GM21717 (cell line): ENCODE measurements at regions not wholly inside any gene's neighbourhood (a gene's known extent, or its start where the extent isn't known, plus 50 kb on each side); places are given as distances from the start of the nearest gene placed in this dataset.
"Not testable (repeated sequence)": the region's sequence is repeated elsewhere in the genome, so short reads cannot be mapped to it uniquely, and the experiment has no call there.

Experiments
- ATAC-seq: cut with Tn5 transposase; IDR thresholded peaks from one replicate; pipeline ENCODE4 v1.9.1; 2021; ENCODE audit warnings: mild to moderate bottlenecking, moderate library complexity; ENCODE audit not compliant: unreplicated experiment

- ATAC-seq = no peak
Observed at GRCh38 chr10:4280461-4281189, 495.6 kb upstream of the KLF6 start.

DNA sequence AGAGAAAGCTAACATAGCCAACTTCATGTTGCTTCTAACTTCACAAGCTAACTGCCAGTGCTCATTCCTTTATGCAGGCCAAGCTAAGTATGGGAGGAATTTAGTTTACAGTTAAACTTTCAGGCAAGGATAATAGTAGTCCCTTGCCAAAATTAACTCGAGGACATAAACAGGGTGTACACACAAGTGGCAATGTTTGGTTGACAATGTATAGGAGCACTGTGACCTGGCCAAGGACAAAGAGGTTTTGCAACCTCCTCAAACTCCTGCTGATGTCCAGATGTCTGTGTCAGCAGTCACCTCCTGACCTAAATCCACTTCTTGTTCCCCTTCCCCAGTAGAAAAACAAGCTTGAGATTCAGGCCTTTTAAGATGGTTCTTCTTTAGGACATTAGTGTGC lies 494.6 kb upstream of the KLF6 start:
- ATAC-seq = no peak

GRCh38 chr10:4278186-4278585 lies 493.2 kb upstream of the KLF6 start:
- ATAC-seq = no peak

GRCh38 chr10:4276151-4276550 lies 491.1 kb upstream of the KLF6 start:
- ATAC-seq = no peak

DNA sequence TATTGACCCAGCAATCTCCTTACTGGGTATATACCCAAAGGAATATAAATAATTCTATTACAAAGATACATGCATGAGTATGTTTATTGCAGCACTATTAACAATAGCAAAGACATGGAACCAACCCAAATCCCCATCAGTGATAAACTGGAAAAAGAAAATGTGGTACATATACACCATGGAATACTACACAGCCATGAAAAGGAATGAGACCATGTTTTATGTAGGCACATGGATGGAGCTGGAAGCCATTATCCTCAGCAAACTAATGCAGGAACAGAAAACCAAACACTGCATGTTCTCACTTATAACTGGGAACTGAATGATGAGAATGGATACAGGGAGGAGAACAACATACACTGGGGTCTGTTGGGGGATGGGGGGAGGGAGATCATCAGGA lies 489.7 kb upstream of the KLF6 start:
- ATAC-seq = not testable (repeated sequence)

GRCh38 chr10:4271193-4271592 lies 486.2 kb upstream of the KLF6 start:
- ATAC-seq = no peak

DNA sequence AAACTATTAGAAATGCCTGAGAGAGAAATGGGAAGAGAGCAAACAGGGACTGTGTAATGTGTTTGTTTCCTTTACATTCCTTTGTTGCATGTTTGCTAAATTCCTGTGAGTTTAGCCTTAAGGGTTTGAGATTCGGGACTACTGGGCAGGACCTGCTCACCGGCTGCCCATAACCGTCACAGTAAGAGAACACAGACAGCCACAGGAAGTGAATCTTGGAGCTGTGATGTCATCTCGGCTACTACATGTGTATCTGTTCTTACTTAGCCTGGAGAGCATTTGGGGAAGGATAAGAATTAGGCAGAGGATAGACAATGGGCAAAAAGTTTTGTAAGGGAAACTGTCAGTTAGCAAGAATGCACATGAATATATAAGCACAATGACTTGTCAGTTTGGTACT lies 485.1 kb upstream of the KLF6 start:
- ATAC-seq = no peak

GRCh38 chr10:4268490-4268889 lies 483.5 kb upstream of the KLF6 start:
- ATAC-seq = not testable (repeated sequence)

GRCh38 chr10:4267086-4267773 lies 482.2 kb upstream of the KLF6 start:
- ATAC-seq = no peak

- ATAC-seq = no peak
Observed at GRCh38 chr10:4266416-4267085, 481.5 kb upstream of the KLF6 start.

- ATAC-seq = no peak
Observed at GRCh38 chr10:4265964-4266363, 481.0 kb upstream of the KLF6 start.

DNA sequence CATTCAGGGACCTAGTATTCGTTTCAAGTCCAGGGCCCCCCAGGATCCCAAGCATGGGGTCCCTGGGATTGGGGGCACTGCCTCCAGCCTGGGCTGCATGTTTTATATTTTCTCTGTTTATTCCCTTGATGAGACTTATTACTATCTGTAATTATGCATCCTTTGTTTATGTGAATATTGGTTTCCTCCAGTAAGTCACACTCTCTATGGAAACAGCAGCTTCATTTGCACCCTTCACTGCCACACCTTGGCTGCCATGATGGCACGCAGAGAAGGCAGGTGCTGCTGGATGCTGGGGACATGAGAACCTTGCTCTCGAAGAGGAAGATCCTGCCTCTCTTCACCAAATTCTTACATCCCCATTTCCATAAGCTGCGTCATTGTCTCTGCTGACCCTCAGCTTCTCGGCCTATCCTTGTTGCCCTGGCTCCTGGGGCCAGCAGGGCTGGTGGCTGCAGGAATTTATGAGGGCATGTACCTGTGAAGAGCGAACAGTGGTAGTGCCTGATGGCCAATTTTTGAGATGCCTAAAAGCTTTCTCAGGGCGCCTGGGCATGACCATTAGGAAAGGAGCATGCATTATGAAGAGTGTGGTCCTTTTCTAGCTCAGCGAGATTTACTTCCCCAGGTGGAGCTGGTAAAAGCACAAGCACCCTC lies 479.3 kb upstream of the KLF6 start:
- ATAC-seq = no peak

GRCh38 chr10:4263601-4263921 lies 478.6 kb upstream of the KLF6 start:
- ATAC-seq = no peak

- no peak for ATAC-seq
Observed at GRCh38 chr10:4262870-4263600, 478.0 kb upstream of the KLF6 start.

DNA sequence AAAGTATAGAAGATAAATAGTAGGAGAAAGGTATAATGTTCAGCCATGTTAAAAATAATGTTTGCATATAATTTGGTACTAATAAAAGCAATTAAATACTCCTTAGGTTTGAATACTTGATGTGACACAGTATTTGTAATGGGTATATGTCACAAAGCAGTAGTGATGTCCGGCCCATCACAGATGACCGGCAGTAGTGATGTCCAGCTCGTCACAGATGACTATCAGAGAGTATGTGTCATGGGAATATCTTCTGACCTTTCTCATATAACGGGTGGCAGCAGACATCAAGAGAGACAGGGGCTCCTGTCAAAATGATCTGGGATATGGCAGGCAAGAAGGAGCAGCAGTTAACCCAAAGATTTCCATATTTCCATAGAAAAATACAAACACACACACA lies 477.4 kb upstream of the KLF6 start:
- no peak for ATAC-seq

GRCh38 chr10:4260483-4261124 lies 475.6 kb upstream of the KLF6 start:
- ATAC-seq = no peak

DNA sequence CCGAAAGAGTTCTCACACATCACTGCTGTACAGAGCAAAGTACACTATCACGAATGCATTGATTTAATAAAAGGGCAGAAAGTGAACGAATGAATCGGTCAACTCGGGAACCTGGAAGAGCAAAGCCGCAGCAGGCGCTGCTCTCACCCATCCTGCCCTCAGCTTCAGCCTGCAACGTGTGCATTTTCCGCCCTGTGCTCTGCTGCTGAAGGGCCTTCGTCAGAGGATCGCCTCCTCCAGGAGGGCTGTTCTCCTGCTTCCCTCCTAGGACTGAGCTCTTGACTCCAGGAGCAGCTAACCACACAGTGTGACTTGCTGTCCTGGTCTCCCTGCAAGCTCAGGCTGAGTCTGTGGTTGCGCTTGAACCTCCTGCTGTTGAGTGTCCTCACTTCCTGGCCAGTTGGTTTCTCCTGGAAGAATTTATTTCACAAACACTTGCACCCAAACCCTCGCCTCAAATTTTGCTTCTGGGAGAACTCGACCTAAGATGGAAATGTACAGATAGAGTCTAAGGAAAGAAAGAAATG lies 473.0 kb upstream of the KLF6 start:
- ATAC-seq = no peak

- ATAC-seq = no peak
Observed at GRCh38 chr10:4256971-4257370, 472.0 kb upstream of the KLF6 start.

GRCh38 chr10:4255751-4256150 lies 470.7 kb upstream of the KLF6 start:
- ATAC-seq = no peak
